T-helper 1 cell (primary cell): ENCODE measurements at regions not wholly inside any gene's neighbourhood (a gene's known extent, or its start where the extent isn't known, plus 50 kb on each side); places are given as distances from the start of the nearest gene placed in this dataset.

Source experiments
- DNase-seq, 5 donors: peaks; one replicate each; pipeline ENCODE4 v3.0.0-alpha.2; 2012 to 2020

DNA sequence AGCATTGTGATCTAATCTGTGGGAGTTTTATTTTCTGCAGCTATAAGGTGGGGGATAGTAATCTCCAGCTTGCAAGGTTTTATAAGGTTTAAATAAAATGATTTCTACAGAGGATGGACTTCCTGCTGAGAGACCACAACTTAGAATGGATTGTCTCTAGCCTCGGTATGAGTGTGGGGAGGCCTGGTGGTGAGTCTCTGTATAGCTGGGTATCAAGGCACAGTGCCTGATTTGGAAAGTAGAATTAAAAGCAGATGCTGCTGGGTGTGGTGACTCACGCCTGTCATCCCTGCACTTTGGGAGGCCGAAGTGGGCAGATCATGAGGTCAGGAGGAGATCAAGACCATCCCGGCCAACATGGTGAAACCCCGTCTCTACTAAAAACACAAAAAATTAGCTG, 162.0 kb upstream of the GATB start:
- peak in 1 of 5 donors; percentile 10 for DNase-seq

- no peak for DNase-seq
Observed at GRCh38 chr4:151922306-151922705, 161.5 kb upstream of the GATB start.

DNA sequence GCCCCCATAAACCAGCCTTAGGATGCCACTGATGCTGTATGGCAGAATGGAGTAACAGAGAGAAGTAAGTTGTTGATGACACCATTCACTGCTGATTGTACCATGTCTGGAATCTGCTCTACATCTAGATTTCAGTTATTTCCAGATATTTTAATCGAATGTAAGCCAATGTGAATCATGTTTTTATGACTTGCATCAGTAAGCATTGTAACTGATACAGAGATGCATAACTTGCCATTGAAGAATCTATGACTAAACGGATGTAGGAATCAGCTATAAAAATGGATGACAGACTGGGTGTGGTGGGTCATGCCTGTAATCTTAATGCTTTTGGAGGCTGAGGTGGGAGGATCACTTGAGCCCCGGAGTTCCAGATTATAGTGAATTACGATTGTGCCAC, 161.0 kb upstream of the GATB start:
- no peak for DNase-seq

- DNase-seq, result no peak
Observed at GRCh38 chr4:151921386-151921785, 160.6 kb upstream of the GATB start.

GRCh38 chr4:151917145-151917734, 156.4 kb upstream of the GATB start:
- no peak for DNase-seq

GRCh38 chr4:151912632-151913031, 151.8 kb upstream of the GATB start:
- no peak for DNase-seq

DNA sequence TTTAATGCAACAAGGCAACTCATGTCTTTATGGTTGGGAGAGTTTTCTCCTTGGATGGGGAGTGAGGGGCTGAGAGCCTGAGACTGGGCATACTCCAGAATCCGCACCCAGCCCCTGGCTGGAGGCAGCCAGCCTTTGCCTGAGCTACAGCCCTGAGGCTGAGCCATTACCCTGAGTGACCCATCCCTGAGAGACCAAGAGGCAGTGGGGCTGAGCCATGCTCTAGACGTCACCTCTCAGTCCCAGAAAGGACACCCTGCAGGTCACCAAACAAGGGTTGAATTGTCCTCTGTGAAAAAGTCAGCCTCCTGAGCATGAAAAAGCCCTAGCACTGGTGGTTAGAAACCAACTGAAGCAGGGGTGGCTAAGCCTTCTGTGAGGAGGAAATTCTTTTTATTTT, 151.2 kb upstream of the GATB start:
- DNase-seq, result no peak

DNA sequence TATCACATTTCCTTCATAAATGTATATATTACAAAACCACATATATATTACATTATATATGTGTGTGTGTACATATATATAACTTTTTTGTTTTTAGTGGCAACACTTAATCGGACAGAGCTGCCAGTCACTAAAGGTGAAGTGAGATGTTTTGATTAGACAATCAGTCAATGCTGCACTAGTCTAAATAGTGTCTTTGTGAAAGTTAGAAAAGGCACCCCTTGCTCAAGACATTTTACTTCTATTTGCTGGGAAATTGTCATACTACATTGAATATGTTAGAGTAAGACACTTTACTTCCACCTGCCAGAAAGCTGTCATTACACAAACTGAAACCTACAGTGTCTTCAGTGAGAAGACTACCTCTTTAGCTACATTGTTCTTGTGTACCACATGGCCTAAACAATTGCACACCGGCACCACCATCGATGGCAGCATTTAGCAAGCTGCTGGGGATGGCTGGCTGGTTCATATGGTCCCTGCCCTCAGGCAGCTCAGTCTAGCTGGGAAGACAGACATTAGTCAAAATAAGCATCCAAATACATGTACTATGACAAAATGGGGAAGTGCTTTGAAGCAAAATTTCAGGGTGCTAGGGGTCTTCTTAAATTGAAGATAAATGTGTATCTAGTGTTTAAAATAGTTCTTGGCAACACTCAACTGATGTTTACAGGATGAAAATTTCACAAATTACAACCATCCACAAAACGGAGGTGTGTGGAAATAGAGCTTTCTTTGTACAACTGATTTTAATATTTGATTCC, 148.1 kb upstream of the GATB start:
- no peak for DNase-seq

DNA sequence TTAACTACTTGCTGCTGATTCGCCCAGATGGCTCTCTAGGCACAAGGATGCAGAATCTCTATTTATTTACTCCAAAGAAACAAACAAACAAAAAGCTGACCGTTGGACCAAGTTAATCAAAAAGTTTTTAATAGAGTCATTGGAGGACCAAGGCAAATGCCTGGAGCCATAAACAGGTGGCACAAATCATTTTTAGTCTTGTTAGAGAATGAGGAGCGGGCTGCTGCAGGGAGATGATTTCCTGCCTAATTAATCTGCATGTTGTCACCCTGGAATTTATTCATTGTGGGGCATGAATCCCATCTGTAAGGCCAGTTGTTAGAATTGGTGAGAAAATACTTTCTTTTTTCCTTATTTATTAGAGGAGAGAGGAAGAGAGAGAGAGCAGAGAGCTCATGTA, 147.4 kb upstream of the GATB start:
- no peak for DNase-seq

- no peak for DNase-seq
Observed at GRCh38 chr4:151906438-151906837, 145.6 kb upstream of the GATB start.

DNA sequence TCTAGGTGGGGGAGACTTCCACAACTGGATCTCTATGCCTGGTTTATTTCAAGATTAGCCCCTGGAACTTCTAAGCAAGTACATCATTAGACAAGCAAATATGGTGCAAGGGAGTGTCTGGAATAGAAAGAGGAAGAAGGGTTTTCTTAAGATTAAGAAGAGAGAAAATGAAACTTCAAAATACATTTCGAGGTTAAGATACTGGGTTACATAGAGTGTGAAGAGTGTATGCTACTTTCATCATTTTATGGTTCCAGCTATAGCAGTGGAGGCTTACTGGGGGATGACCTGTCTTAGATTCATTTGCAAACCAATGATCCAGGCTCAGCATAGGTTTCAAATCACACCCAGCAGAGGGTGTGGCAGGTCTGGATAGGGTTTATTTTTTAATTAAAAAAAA, 144.4 kb upstream of the GATB start:
- no peak for DNase-seq

DNA sequence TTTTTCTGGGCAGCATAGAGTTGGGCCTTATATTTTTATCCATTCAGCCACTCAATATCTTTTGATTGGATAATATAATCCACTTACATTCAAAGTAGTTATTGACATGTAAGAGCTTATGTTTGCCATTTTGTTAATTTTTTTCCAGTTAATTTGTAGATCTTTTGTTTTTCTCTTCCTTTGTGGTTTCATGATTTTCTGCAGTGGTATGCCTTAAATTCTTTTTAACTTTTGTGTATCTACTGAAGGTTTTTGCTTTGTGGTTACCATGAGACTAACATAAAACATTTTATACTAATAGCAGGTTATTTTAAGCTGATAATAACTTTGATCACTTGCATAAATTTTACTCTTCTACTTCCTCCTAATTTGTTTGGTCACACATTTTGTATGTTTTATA, 140.8 kb upstream of the GATB start:
- no peak for DNase-seq

DNA sequence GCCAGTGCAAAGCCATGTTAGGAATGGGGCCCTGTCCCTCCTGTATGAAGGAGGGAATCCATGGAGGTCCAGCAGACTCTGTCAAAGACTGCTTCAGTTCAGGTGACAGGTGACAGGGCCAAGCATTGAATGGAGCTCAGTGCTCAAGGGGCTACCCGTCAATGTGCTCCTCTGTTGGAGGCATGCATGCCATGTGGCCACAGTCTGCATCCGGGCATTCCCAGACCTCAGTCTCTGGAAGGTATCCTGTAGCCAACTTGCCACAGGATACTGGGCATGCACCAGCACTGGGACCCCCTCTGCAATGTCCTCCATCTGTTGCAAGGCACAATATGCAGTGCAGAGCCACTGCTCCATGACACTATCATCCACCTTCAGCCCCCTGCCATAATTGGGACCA, 136.1 kb upstream of the GATB start:
- no peak for DNase-seq

DNA sequence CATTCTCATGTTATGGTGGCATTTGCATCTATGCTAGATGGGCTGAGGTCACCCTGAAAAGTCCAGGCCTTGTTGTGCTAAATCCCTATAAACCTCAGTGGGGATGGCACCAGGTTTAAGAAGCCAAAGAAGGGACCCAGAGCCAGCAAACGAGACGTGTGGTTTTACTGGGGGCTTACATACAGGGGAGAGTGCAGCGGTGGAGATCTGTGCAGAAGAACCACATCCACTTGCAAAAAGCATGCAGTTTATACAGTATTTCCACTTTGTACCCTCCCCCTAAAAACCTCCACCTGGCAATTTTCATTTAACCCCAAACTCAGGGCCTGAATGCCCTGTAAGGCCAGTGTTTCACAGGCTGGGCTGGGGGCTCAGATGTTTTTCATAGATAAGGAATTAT, 134.9 kb upstream of the GATB start:
- no peak for DNase-seq

DNA sequence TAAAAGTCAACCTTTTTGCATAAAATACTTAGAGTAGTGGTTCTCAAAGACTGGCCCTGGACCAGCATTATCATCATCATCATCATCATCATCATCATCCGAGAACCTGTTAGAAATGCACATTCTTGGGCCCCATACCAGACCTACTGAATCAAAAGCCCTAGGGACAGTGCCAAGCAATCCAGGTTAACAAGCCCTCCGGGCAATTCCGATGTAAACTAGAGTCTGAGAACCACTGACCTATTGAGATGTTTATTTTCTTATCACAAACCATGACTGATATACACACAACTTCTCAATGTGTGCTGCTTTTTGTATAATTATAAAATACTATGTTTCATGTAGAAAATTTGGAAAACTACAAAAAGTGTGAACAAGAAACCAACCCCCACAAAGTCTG, 133.4 kb upstream of the GATB start:
- no peak for DNase-seq

- DNase-seq, result peak in 1 of 5 donors; percentile 14
Observed at GRCh38 chr4:151888367-151888866, 127.6 kb upstream of the GATB start.

GRCh38 chr4:151887816-151888180, 127.0 kb upstream of the GATB start:
- DNase-seq, result no peak

DNA sequence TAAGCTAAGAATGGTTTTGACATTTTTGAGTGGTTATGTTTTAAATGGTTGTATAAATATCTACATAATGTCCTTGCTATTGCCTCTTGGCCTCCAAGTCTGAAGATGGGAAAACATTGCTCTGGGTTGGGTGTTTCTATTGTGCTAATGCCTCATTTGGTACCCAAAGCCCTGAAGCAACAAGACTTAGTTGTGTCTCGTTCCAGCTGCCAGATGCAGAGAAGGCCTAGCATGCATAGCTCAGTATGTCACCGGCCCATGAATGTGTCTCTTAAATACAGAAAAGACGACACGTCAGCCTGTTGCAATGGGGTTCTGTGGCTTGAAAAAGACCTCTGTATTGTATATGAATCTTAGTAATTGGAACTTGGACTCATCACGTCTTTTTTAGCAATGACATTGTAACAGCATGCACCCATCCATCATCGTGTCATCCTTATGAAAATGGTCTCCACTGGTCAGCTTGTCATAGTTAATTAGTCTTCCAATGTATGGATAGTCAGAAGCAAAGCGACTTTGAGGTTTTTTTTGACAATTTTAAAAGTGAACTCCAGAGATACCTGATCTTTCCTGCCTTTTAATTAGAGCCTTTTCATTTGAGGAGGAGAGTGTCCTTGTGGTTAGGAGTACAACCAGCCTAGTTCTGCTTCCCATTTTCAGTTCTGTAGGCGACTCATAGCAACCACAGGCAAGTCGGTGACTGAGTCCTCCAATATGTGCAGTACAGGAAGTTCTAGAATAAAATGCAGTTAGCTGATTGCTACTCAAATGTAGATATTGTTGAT, 126.4 kb upstream of the GATB start:
- no peak for DNase-seq

DNA sequence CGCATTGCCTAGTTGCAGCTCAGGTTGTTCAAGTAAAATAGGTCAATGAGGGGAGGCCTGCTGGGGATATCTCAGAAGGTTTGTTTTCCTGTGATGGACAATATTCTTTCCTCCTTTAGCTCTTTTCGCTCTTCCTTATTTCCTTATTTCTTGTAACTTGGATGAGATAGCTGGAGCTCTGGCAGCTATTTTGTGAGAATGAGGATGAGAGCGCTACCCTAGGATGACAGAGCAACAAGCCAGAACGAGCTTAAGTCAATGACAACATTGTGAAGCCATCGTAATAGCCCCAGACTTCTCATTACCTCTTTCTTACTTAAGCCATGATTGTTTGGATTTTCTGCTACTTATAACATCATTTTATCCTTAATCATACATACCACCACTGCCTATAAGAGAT, 124.3 kb upstream of the GATB start:
- DNase-seq, result no peak

DNA sequence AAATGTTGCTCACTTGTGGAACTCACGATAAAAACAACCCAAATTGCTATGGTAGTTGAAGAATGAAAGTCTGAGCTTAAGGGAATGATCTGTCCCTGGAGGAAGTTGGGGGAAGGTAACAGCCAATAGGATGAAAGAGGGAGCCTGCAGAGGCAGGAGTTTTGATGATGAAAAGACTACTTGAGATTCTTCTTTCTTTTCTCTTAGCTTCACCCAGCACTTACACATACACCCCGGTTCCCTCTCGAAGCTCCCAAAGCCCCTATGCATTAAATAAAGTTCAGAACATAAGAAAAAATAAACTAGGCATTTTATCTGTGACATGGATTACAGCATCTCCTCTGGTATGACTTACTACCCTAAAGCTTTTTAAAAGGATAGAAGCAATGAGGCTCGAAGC, 122.9 kb upstream of the GATB start:
- DNase-seq, result no peak

DNA sequence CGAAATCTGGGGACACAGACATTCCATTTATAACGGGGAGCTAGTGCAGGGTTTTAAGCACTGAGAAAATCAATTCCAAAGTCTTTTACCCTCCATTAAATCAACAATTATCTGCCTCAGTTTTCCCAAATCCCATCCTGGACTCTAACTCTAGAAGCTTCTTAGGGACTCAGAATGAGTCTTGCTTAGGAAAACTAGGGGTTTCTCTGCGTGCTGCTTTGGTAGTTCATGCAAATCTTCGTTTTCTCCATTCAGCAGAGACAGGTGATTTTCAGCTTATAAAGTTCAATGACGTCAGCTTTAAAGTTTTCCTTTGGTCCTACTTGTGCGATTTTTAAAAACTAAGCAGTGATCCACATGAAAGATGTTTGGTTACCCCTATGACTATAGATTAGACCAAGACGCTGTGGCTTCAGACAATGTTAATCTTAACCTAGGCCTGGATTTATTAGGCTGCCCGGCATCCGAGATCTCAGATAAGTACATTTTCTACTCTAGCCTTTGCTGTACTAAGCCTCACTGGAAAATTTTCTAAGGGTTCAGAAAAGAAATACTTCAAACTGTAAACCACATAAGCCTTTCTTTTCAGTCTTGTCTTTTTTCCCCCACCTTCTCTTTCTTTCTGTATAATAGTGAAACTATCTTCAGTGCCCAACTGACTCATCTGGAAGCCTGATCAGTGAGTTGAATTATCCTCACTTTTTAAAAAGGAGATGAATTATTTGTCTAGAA, 121.4 kb upstream of the GATB start:
- peak in 1 of 5 donors; percentile 58 for DNase-seq

DNA sequence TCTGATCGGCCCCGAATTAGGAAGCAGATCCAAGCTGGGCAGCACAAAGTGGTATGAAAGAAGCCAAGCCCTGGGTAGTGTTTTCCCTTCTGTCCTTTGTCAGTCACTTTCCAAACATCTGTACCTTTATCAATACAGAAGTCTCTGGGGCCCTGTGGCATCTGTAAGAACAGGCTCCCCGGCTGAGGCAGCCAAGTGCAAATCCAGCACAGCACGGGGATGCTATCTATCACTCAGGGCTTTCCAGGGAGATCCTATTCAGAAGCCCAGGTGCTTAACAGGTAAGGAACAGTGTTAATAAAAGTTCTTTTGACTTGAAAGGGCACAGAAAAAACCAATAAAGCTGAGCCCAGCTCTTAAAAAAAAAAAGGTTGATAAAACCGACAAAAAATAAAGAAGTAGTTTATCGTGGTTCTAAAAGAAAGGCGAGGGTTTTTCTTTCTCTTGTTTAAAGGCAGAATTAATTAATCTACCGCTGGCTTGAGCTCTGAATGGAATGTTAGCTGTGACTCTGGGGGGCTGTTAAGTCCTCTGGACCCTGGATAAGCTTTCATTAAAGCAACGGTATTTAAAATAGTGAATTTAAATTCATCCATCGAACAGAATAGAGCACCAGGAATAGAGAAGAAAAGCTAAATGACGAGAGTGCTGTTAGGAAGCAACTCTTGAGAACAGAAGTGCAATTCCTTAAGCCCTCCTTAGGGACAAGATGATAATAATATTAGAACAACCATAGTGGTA, 119.1 kb upstream of the GATB start:
- DNase-seq, result no peak
